PC-9 (cell line): ENCODE measurements at regions not wholly inside any gene's neighbourhood (a gene's known extent, or its start where the extent isn't known, plus 50 kb on each side); places are given as distances from the start of the nearest gene placed in this dataset.
A peak's percentile ranks its signal among the peaks of the same experiment; 100 is the strongest.
"Not testable (repeated sequence)": the region's sequence is repeated elsewhere in the genome, so short reads cannot be mapped to it uniquely, and the experiment has no call there.

Experiments
- BruUV-seq: library from RNA; stranded (reverse); fragments of 400-500 nt; replicated peaks from 2 replicates; lab custom pipeline; 2021; lab: Mats Ljungman, UMichigan
- CTCF ChIA-PET: fragments of 300-600 bp; sonication (Branson Sonifier 250); formaldehyde crosslinking; loops from one replicate; lab custom pipeline; 2022; ENCODE audit warnings: antibody characterized with exemption; lab: Charles Lee
- POLR2A ChIA-PET: fragments of 300-600 bp; sonication (Branson Sonifier 250); formaldehyde crosslinking; loops from one replicate; lab custom pipeline; 2022; ENCODE audit warnings: antibody characterized with exemption; ENCODE audit not compliant: unreplicated experiment; lab: Charles Lee
- DNase-seq, 2 experiments: peaks; one replicate each; pipeline versions ENCODE4 v3.0.0 to v3.0.0-alpha.2; 2015 to 2022; ENCODE audit warnings: mixed read lengths in 1 of 2
- H2AFZ ChIP-seq: fragments of 200-600 bp; sonication (generic); 2 replicates; pipeline ENCODE4 v1.8.1; 2017; ENCODE audit warnings: antibody characterized with exemption
- H3F3A ChIP-seq: fragments of 200-600 bp; sonication (generic); 2 replicates; pipeline ENCODE4 v1.8.1; 2017; ENCODE audit warnings: antibody characterized with exemption, mild to moderate bottlenecking, low read depth; ENCODE audit not compliant: insufficient read depth
- H3K27ac ChIP-seq: fragments of 200-600 bp; sonication (generic); 2 replicates; pipeline ENCODE4 v1.6.1; 2016; ENCODE audit warnings: mixed run types
- H3K27me3 ChIP-seq: fragments of 200-600 bp; sonication (generic); 2 replicates; pipeline ENCODE4 v1.6.1; 2016; ENCODE audit warnings: low read depth, mixed run types; ENCODE audit not compliant: insufficient read depth
- H3K36me3 ChIP-seq: fragments of 200-600 bp; sonication (generic); 2 replicates; pipeline ENCODE4 v1.6.1; 2016; ENCODE audit warnings: low read depth, mixed run types
- H3K4me1 ChIP-seq: fragments of 200-600 bp; sonication (generic); replicated peaks from 2 replicates; pipeline ENCODE4 v1.6.1; 2016; ENCODE audit warnings: mixed run types; ENCODE audit not compliant: insufficient read depth
- H3K4me2 ChIP-seq: fragments of 200-600 bp; sonication (generic); 2 replicates; pipeline ENCODE4 v1.6.1; 2017; ENCODE audit warnings: mixed run types
- H3K4me3 ChIP-seq: fragments of 200-600 bp; sonication (generic); 2 replicates; pipeline ENCODE4 v1.6.1; 2016; ENCODE audit warnings: mixed run types
- H3K79me2 ChIP-seq: fragments of 200-600 bp; sonication (generic); 2 replicates; pipeline ENCODE4 v1.6.1; 2017; ENCODE audit warnings: low read depth, mixed run types
- H3K9me2 ChIP-seq: fragments of 200-600 bp; sonication (generic); 2 replicates; pipeline ENCODE4 v1.8.1; 2017; ENCODE audit warnings: mild to moderate bottlenecking; ENCODE audit not compliant: insufficient read depth
- H3K9me3 ChIP-seq: fragments of 200-600 bp; sonication (generic); 2 replicates; pipeline ENCODE4 v1.8.1; 2016; ENCODE audit warnings: low read depth; ENCODE audit not compliant: insufficient read depth
- H4K20me1 ChIP-seq: fragments of 200-600 bp; sonication (generic); 2 replicates; pipeline ENCODE4 v1.8.1; 2017; ENCODE audit not compliant: insufficient read depth
- EZH2 ChIP-seq: fragments of 200-600 bp; sonication (generic); IDR thresholded peaks from 2 replicates; pipeline ENCODE4 v1.8.0; 2017; ENCODE audit warnings: antibody characterized with exemption, low read depth
- intact Hi-C: fragments of 100-400 bp; cut with micrococcal nuclease; formaldehyde crosslinking; loops from one replicate; pipeline ENCODE4 v1.10.0; 2022; ENCODE audit not compliant: unreplicated experiment
- TF ChIP-seq, protein P1 (sequence below): fragments of 200-600 bp; sonication (generic); conservative IDR thresholded peaks from 2 replicates; pipeline ENCODE4 v1.6.1; 2017; ENCODE audit warnings: mixed run types, antibody characterized with exemption, mild to moderate bottlenecking, moderate library complexity

- Histone ChIP-seq H2AFZ (no peak overlapping the region), H4K20me1 (no peaks in the 10 kb centered on the region), H3K4me3 (no peak overlapping the region), H3K4me2 (no peak overlapping the region), H3K27ac (no peak overlapping the region), H3F3A (no peaks in the 10 kb centered on the region), H3K36me3 (no peaks in the 10 kb centered on the region), H3K27me3 (peaks cover 25% of the 10 kb centered on the region), H3K79me2 (no peaks in the 10 kb centered on the region), H3K4me1 (no peaks in the 10 kb centered on the region), H3K9me3 (no peaks in the 10 kb centered on the region), H3K9me2 (no peaks in the 10 kb centered on the region)
- DNase-seq: peak in 1 of 2 experiments; percentile 7
- ChIA-PET POLR2A (no interaction called here), CTCF (no interaction called here)
- TF ChIP-seq EZH2: no peak
- TF ChIP-seq, protein P1, sequence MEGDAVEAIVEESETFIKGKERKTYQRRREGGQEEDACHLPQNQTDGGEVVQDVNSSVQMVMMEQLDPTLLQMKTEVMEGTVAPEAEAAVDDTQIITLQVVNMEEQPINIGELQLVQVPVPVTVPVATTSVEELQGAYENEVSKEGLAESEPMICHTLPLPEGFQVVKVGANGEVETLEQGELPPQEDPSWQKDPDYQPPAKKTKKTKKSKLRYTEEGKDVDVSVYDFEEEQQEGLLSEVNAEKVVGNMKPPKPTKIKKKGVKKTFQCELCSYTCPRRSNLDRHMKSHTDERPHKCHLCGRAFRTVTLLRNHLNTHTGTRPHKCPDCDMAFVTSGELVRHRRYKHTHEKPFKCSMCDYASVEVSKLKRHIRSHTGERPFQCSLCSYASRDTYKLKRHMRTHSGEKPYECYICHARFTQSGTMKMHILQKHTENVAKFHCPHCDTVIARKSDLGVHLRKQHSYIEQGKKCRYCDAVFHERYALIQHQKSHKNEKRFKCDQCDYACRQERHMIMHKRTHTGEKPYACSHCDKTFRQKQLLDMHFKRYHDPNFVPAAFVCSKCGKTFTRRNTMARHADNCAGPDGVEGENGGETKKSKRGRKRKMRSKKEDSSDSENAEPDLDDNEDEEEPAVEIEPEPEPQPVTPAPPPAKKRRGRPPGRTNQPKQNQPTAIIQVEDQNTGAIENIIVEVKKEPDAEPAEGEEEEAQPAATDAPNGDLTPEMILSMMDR: no peak
- no TSS peak for BruUV-seq
- intact Hi-C loops: no loop called here
Observed at GRCh38 chr12:113700943-113701342, 229.3 kb upstream of the LHX5 start.

DNA sequence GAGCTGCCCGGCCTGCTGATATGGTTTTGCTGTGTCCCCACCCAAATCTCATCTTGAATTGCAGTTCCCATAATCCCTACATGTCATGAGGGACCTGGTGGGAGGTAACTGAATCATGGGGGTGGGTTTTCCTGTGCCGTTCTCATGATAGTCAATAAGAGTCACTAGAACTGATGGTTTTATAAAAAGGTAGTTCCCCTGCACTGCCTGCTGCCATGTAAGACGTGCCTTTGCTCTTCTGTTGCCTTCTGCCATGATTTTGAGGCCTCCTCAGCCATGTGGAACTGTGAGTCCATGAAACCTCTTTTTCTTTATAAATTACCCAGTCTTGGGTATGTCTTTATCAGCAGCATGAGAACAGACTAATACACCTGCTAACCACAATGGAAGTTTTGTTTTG lies 228.3 kb upstream of the LHX5 start:
- CTCF ChIA-PET, DNase-seq, BruUV-seq, H3K4me3 ChIP-seq, H3K27ac ChIP-seq, H2AFZ ChIP-seq, H3K4me1 ChIP-seq, H3K4me2 ChIP-seq, POLR2A ChIA-PET, intact Hi-C loops, H4K20me1 ChIP-seq, H3K9me3 ChIP-seq, H3K36me3 ChIP-seq, H3F3A ChIP-seq, H3K79me2 ChIP-seq, H3K9me2 ChIP-seq: not testable (repeated sequence)
- H3K27me3 ChIP-seq: peaks cover 24% of the 10 kb centered on the region

DNA sequence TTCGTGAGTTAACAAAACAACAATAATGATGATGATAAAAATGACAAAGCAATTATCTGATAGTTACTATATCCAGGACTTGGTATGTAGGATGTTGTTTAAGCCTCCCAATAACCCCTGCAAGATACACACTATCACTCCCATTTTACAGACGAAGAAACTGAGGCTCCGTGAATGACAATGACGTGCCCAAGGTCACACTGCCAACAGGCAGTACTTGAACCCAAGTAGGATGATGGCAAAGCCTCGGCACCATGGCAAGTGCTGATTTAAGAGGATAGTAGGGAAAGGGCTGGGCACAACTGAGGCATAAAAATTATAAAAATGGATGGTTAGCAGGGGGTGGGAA lies 226.8 kb upstream of the LHX5 start:
- no peaks in the 10 kb centered on the region for H4K20me1 ChIP-seq
- TF ChIP-seq, protein P1: no peak
- no peak for TF ChIP-seq EZH2
- POLR2A ChIA-PET: no interaction called here
- H3K27me3 ChIP-seq: peaks cover 27% of the 10 kb centered on the region
- DNase-seq: no peak
- no peaks in the 10 kb centered on the region for H3K79me2 ChIP-seq
- no peak overlapping the region for H3K4me3 ChIP-seq
- CTCF ChIA-PET: no interaction called here
- H2AFZ ChIP-seq: no peak overlapping the region
- no peaks in the 10 kb centered on the region for H3K9me3 ChIP-seq
- H3K4me2 ChIP-seq: no peak overlapping the region
- no peaks in the 10 kb centered on the region for H3F3A ChIP-seq
- H3K9me2 ChIP-seq: no peaks in the 10 kb centered on the region
- no peak overlapping the region for H3K27ac ChIP-seq
- no TSS peak for BruUV-seq
- H3K36me3 ChIP-seq: no peaks in the 10 kb centered on the region
- intact Hi-C loops: no loop called here
- H3K4me1 ChIP-seq: no peaks in the 10 kb centered on the region
